Type B pancreatic cell (in vitro differentiated cells): ENCODE measurements at regions not wholly inside any gene's neighbourhood (a gene's known extent, or its start where the extent isn't known, plus 50 kb on each side); places are given as distances from the start of the nearest gene placed in this dataset.

ENCODE experiments used
- DNase-seq: peaks from one replicate; pipeline ENCODE4 v3.0.0; 2021; ENCODE audit warnings: mixed read lengths; ENCODE audit not compliant: unreplicated experiment; ENCODE audit errors: extremely low spot score
- H3K27ac Mint-ChIP-seq: 2 replicates; pipeline ENCODE4 v1.8.0; 2021; ENCODE audit warnings: mild to moderate bottlenecking, mixed read lengths
- H3K27me3 Mint-ChIP-seq: 2 replicates; pipeline ENCODE4 v1.8.0; 2021; ENCODE audit warnings: mixed read lengths
- H3K36me3 Mint-ChIP-seq: 2 replicates; pipeline ENCODE4 v1.8.0; 2021; ENCODE audit warnings: mixed read lengths
- H3K4me1 Mint-ChIP-seq: one replicate; pipeline ENCODE4 v1.8.0; 2021; ENCODE audit warnings: mixed read lengths; ENCODE audit not compliant: unreplicated experiment
- H3K4me3 Mint-ChIP-seq: 2 replicates; pipeline ENCODE4 v1.8.0; 2021; ENCODE audit warnings: mild to moderate bottlenecking, mixed read lengths
- H3K9me3 Mint-ChIP-seq: 2 replicates; pipeline ENCODE4 v1.8.0; 2021; ENCODE audit warnings: mixed read lengths
- CTCF ChIP-seq: fragments of 200-600 bp; sonication (generic); conservative IDR thresholded peaks from 2 replicates; pipeline ENCODE4 v1.5.0; 2021; ENCODE audit warnings: antibody characterized with exemption, mild to moderate bottlenecking

DNA sequence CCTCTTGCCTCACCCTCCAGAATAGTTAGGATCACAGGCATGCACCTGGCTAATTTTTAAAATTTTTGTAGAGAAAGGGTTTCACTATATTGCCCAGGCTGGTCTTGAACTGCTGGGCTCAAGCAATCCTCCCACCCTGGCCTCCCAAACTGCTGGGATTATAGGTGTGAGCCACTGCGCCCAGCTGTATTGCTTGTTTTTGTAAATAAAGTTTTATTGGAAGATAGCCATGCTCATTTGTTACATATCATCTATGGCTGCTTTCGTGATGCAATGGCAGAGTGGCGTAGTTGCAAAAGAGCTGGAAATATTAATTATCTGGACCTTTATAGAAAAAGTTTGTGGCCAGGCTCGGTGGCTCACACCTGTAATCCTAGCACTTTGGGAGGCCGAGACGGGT, 109.4 kb upstream of the SPRED2 start:
- TF ChIP-seq CTCF, result no peak
- H3K36me3 Mint-ChIP-seq, result no peaks in the 10 kb centered on the region
- no peak overlapping the region for H3K4me3 Mint-ChIP-seq
- H3K27ac Mint-ChIP-seq, result no peak overlapping the region
- H3K4me1 Mint-ChIP-seq, result peaks cover 11% of the 10 kb centered on the region
- no peak for DNase-seq
- H3K9me3 Mint-ChIP-seq, result peaks cover 6% of the 10 kb centered on the region
- H3K27me3 Mint-ChIP-seq, result no peaks in the 10 kb centered on the region

- DNase-seq, result no peak
- Mint-ChIP-seq H3K36me3 (no peaks in the 10 kb centered on the region), H3K27ac (no peak overlapping the region), H3K27me3 (no peaks in the 10 kb centered on the region), H3K9me3 (peaks cover 6% of the 10 kb centered on the region), H3K4me1 (peaks cover 11% of the 10 kb centered on the region), H3K4me3 (no peak overlapping the region)
- no peak for TF ChIP-seq CTCF
Observed at GRCh38 chr2:65539633-65540032, 107.2 kb upstream of the SPRED2 start.

GRCh38 chr2:65537651-65538385, 105.4 kb upstream of the SPRED2 start:
- H3K36me3 Mint-ChIP-seq, result no peaks in the 10 kb centered on the region
- peaks cover 6% of the 10 kb centered on the region for H3K9me3 Mint-ChIP-seq
- peaks cover 11% of the 10 kb centered on the region for H3K4me1 Mint-ChIP-seq
- TF ChIP-seq CTCF, result no peak
- DNase-seq, result no peak
- H3K27ac Mint-ChIP-seq, result no peak overlapping the region
- no peak overlapping the region for H3K4me3 Mint-ChIP-seq
- no peaks in the 10 kb centered on the region for H3K27me3 Mint-ChIP-seq

- no peak for TF ChIP-seq CTCF
Observed at GRCh38 chr2:65536596-65536995, 104.2 kb upstream of the SPRED2 start.

GRCh38 chr2:65532937-65533336, 100.5 kb upstream of the SPRED2 start:
- Mint-ChIP-seq H3K36me3 (no peaks in the 10 kb centered on the region), H3K4me3 (no peak overlapping the region), H3K27me3 (peaks cover 4% of the 10 kb centered on the region), H3K27ac (no peak overlapping the region), H3K4me1 (no peaks in the 10 kb centered on the region), H3K9me3 (peaks cover 3% of the 10 kb centered on the region)
- DNase-seq, result no peak
- TF ChIP-seq CTCF, result no peak

More at GRCh38 chr2:65536596-65536995, 104.2 kb upstream of the SPRED2 start:
- Mint-ChIP-seq H3K36me3 (no peaks in the 10 kb centered on the region), H3K27me3 (no peaks in the 10 kb centered on the region), H3K27ac (no peak overlapping the region), H3K4me3 (no peak overlapping the region), H3K9me3 (peaks cover 6% of the 10 kb centered on the region), H3K4me1 (peaks cover 11% of the 10 kb centered on the region)
- no peak for DNase-seq
